ENCODE measurements at regions not wholly inside any gene's neighbourhood (a gene's known extent, or its start where the extent isn't known, plus 50 kb on each side); places are given as distances from the start of the nearest gene placed in this dataset.

DNA sequence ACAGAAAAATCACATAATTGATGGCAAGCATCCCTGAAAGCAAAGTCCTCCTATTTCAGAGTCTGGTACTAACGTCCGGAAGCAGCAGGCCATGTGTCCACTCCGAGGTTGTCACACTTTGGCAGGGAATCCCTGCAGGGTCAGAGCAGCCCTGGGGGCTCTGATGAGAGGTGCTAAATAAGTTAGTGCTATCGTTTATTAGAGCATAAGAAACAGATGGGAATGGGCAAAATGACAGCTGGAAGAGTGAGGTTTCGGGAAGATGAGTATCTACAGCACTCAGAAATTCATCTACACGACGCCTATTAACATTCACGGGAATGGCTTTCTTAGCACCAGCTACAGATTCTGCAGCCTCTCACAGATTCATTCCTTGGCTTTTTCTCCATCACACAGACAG, 465.4 kb upstream of the PSMD7 start:
- H3K9ac ChIP-seq (ENCODE audit: insufficient read depth in 1 of 2, low read length in 2 of 2) = no peak overlapping the region
- WGBS, 2 donors = 81 to 82% methylated on average over 8 of the region's 8 CpGs
- no peak overlapping the region for H3K4me3 ChIP-seq
- no peak for ATAC-seq (ENCODE audit: insufficient read depth, low FRiP score)
- no peaks in the 10 kb centered on the region for H3K36me3 ChIP-seq (ENCODE audit: control insufficient read depth in 4 of 4, insufficient read depth in 4 of 4, low read length in 4 of 4)
- TF ChIP-seq CTCF (IDR thresholded peaks at IDR 0.05; ENCODE audit: control extremely low read depth, extremely low read depth) = no peak
- H3K27ac ChIP-seq (ENCODE audit: low read depth in 1 of 2, low read length in 1 of 2) = no peak overlapping the region
- H3K27me3 ChIP-seq (ENCODE audit: control insufficient read depth in 3 of 3, insufficient read depth in 3 of 3, low read length in 2 of 3) = no peaks in the 10 kb centered on the region
- peaks cover 0 to 2% (median 0%) of the 10 kb centered on the region in 5 donors for H3K4me1 ChIP-seq (ENCODE audit: control insufficient read depth in 5 of 5, insufficient read depth in 5 of 5, low read length in 5 of 5)
- no peaks in the 10 kb centered on the region for H3K9me3 ChIP-seq (ENCODE audit: control insufficient read depth in 4 of 4, insufficient read depth in 3 of 4, low read length in 3 of 4)
- DNase-seq = no peak

DNA sequence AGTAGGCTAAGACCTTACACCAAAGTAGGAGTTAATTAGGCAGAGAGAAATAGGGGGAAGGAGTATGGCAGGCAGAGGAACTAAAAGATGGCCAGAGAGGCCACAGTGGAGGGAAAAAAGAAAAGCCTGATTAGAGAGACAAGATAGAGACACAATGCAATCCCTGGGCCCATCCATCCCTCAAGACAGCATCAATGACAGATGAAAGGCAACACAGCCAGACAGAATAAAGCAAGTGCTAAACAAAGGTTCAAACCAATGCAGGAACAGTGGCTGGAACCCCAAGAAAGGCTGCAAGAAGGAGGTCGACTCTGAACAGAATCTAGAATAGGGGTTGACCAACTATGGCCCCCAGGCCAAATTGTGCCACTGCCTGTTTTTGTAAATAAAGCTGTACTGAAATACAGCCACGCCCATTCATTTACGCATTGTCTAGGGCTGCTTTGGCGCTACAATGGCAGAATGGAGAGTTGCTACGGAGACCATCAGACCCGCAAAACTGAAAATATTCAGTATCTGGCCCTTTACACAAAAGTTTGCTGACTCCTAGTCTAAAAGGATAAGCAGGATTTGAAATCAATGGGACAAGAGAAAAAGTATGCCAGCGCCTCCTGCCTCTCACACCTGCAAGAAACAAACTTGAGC, 473.3 kb upstream of the PSMD7 start:
- Histone ChIP-seq H3K9me3 (ENCODE audit: control insufficient read depth in 4 of 4, insufficient read depth in 3 of 4, low read length in 3 of 4) (peaks cover 0 to 9% (median 1%) of the 10 kb centered on the region in 4 donors), H3K4me1 (ENCODE audit: control insufficient read depth in 5 of 5, insufficient read depth in 5 of 5, low read length in 5 of 5) (peaks cover 0 to 17% (median 0%) of the 10 kb centered on the region in 5 donors), H3K27me3 (ENCODE audit: control insufficient read depth in 3 of 3, insufficient read depth in 3 of 3, low read length in 2 of 3) (no peaks in the 10 kb centered on the region), H3K27ac (ENCODE audit: low read depth in 1 of 2, low read length in 1 of 2) (no peak overlapping the region), H3K36me3 (ENCODE audit: control insufficient read depth in 4 of 4, insufficient read depth in 4 of 4, low read length in 4 of 4) (no peaks in the 10 kb centered on the region), H3K4me3 (no peak overlapping the region), H3K9ac (ENCODE audit: insufficient read depth in 1 of 2, low read length in 2 of 2) (no peak overlapping the region)
- DNase-seq = no peak
- 90 to 93% methylated on average over 7 of the region's 7 CpGs for WGBS, 2 donors
- ATAC-seq (ENCODE audit: insufficient read depth, low FRiP score) = no peak
- no peak for TF ChIP-seq CTCF (IDR thresholded peaks at IDR 0.05; ENCODE audit: control extremely low read depth, extremely low read depth)

DNA sequence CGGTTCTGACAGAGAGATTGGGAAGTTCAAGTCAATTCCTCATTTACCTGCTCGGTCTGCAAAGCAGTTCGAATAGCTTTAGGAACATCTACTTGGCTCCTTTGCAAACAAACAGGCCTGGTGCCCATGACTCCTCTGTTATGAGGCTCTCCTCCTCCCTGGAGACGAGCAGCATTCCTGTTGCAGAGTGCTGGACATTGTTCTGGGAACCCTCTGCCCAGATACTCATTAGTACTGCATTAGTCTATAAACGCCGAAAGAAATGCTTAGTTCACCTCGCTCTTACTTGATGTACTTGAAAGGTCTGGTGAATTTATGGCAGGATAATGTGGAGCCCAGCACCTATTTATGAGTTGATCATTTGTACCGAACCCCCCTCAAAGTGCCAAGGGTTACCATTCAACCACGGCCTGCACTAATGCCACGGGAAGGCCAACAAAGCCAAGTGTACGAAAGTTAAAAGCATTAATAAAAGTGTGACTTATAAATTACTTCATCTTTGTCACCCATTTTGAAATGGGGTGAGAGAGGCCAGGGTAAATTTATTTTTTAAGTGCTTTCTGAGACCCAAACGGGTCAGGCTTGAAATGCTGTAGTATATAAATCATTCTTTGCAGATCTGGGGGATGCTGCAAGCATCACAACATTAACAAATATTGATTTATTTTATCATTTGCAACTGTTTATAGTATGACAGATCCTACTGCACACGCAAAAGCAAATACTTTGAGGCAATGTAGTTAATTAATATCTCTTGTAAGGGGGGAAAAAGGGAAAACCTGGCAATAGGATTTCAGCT, 478.9 kb upstream of the PSMD7 start:
- 78 to 84% methylated on average over 13 of the region's 13 CpGs for WGBS, 2 donors
- DNase-seq (no peak), ATAC-seq (ENCODE audit: insufficient read depth, low FRiP score) (no peak)
- Histone ChIP-seq H3K36me3 (ENCODE audit: control insufficient read depth in 4 of 4, insufficient read depth in 4 of 4, low read length in 4 of 4) (no peaks in the 10 kb centered on the region), H3K9me3 (ENCODE audit: control insufficient read depth in 4 of 4, insufficient read depth in 3 of 4, low read length in 3 of 4) (peaks cover 0 to 9% (median 1%) of the 10 kb centered on the region in 4 donors), H3K27ac (ENCODE audit: low read depth in 1 of 2, low read length in 1 of 2) (no peak overlapping the region), H3K4me3 (no peak overlapping the region), H3K27me3 (ENCODE audit: control insufficient read depth in 3 of 3, insufficient read depth in 3 of 3, low read length in 2 of 3) (no peaks in the 10 kb centered on the region), H3K4me1 (ENCODE audit: control insufficient read depth in 5 of 5, insufficient read depth in 5 of 5, low read length in 5 of 5) (peaks cover 0 to 29% (median 4%) of the 10 kb centered on the region in 5 donors), H3K9ac (ENCODE audit: insufficient read depth in 1 of 2, low read length in 2 of 2) (no peak overlapping the region)
- no peak for TF ChIP-seq CTCF (IDR thresholded peaks at IDR 0.05; ENCODE audit: control extremely low read depth, extremely low read depth)

Measured in lung (tissue), 11 donors.